Forelimb muscle (tissue), 1 donor: ENCODE measurements at regions not wholly inside any gene's neighbourhood (a gene's known extent, or its start where the extent isn't known, plus 50 kb on each side); places are given as distances from the start of the nearest gene placed in this dataset.

ENCODE experiments used
- DNase-seq: peaks from one replicate; pipeline ENCODE4 v3.0.0-alpha.2; 2013; ENCODE audit warnings: low read depth

DNA sequence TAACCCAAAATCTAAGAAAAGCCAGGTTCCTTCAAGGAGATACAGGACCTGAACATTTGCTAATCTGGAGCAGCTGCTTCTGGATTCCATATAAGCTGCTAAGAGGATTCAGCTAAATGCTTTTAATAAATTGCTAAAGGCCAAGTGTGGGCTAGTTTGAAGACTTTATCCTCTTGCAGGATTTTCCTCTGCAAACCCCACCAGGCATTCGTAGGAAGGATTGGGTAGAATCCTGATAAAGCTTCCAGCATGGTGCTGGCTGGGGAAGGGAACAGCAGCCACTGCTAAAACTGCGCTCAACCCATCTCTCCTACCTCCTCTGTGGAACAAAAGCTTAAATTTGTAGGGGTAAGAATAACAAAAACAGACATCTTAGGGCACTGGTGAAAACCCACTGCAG, 61.3 kb upstream of the TAB3 start:
- DNase-seq: no peak

DNA sequence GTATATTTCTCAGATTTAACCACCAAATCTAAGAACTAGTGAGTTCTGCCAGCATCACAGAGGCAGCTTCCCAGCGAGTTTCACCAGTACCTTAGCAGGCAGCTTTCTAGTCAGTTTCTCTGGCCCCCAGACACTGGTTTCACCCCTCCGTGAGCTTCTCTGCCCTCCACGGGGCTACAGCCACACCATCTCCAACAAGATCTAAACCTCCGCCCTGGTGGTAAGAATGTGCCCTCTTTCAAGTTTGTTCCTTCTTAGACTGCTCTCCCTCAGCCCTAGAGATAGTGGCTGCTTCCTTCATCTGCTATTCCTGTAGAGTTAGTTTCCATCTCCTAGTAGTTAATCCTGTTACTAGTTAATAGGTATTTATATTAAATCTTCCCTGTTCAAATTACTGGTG, 60.5 kb upstream of the TAB3 start:
- no peak for DNase-seq

DNA sequence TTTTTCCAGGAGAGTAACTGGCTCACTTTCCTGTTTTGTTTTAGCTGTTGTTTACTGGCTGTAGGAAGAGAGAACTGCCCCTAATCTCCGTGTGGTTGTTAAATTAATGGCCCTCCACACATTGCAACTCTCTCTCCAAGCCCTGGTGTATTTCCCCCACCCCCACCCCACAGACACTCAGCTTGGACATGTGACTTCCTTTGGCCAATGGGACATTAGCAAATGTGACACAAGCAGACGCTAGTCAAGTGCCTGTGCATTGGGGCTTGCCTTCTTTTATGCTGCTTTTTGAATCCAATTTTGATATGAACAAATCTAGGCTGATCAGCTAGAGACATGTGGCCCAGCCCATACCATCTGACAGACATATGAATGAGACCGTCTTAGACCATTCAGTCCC, 59.6 kb upstream of the TAB3 start:
- DNase-seq: no peak

GRCh38 chrX:30948051-30948450, 59.0 kb upstream of the TAB3 start:
- DNase-seq: no peak

DNA sequence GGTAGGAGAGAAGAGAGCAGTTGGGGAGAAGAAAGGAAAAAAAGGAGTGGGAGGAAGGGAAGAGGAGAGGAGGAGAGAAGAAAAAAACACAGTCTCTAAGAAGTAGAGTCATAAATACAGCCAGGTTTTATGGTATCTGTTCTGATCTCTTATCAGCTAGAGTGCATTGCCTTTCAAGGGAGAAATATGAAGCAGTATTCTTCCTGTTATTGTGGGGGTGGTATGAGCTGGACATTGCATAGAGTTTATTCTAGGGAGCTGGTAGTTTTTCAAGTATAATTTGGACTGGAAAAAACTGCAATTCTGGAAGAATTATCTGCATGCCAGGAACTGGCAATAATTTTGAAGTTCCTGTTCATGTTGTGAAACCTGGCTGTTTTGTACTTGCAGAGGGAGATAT, 54.9 kb upstream of the TAB3 start:
- no peak for DNase-seq

- DNase-seq: no peak
Measured at GRCh38 chrX:30941898-30942297, 52.8 kb upstream of the TAB3 start.

DNA sequence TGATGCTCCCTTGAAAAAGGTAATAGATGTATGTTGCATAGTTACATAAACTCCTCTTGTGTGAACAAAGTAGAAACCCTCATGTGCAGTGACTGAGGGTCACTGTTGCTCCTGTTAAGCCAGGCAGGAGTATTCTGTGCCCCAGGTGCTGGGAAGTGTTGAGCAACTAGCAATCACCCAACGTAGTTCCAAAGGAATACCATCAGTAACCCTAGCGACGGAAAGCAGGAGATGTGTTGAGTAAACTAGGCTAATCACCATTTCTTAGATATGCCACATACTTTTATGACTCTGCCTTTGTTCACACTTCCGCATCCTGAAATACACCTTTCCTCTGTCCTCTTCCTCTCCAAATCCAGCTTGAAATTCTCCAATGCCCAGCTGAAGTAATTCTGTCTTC, 50.9 kb upstream of the TAB3 start:
- DNase-seq: no peak
